ENCODE measurements at regions not wholly inside any gene's neighbourhood (a gene's known extent, or its start where the extent isn't known, plus 50 kb on each side); places are given as distances from the start of the nearest gene placed in this dataset.

- TF ChIP-seq CTCF (IDR thresholded peaks at IDR 0.05; ENCODE audit: low read depth, low read length, poor library complexity, severe bottlenecking), result no peak
- no peak for TF ChIP-seq EZH2phosphoT487 (IDR thresholded peaks at IDR 0.05; ENCODE audit: borderline replicate concordance, low read length)
Observed at GRCh38 chr2:2847209-2847676, 516.2 kb upstream of the MYT1L start.

Measured in DOHH2 (cell line).